BJ (cell line): ENCODE measurements at regions not wholly inside any gene's neighbourhood (a gene's known extent, or its start where the extent isn't known, plus 50 kb on each side); places are given as distances from the start of the nearest gene placed in this dataset.

Experiments
- CTCF ChIA-PET: fragments of 350-600 bp; formaldehyde crosslinking; extraction: SDS; loops from one replicate; lab custom pipeline; 2021; ENCODE audit warnings: antibody characterized with exemption, inconsistent platforms; lab: Yijun Ruan, JAX
- POLR2A ChIA-PET: fragments of 300-600 bp; sonication (Branson Sonifier 250); formaldehyde crosslinking; extraction: SDS; loops from one replicate; lab custom pipeline; 2021; ENCODE audit warnings: antibody characterized with exemption; lab: Charles Lee
- DNase-seq: peaks from one replicate; pipeline ENCODE4 v3.0.0-alpha.2; 2011; ENCODE audit warnings: low read depth
- H3K27me3 ChIP-seq: 2 replicates; pipeline ENCODE4 v1.6.0; 2011; ENCODE audit warnings: low read length; ENCODE audit not compliant: control insufficient read depth, insufficient read depth
- H3K36me3 ChIP-seq: 2 replicates; pipeline ENCODE4 v1.5.1; 2011; ENCODE audit warnings: low read length; ENCODE audit not compliant: control insufficient read depth, insufficient read depth
- H3K4me3 ChIP-seq: 2 replicates; pipeline ENCODE4 v1.5.1; 2011; ENCODE audit warnings: low read depth, mild to moderate bottlenecking, control low read depth, low read length
- TF ChIP-seq, protein P1 (sequence below): IDR thresholded peaks from 2 replicates; pipeline ENCODE4 v1.5.1; 2011; ENCODE audit warnings: low read depth, mild to moderate bottlenecking, control low read depth, inconsistent platforms, low read length, moderate library complexity; ENCODE audit not compliant: insufficient read depth

DNA sequence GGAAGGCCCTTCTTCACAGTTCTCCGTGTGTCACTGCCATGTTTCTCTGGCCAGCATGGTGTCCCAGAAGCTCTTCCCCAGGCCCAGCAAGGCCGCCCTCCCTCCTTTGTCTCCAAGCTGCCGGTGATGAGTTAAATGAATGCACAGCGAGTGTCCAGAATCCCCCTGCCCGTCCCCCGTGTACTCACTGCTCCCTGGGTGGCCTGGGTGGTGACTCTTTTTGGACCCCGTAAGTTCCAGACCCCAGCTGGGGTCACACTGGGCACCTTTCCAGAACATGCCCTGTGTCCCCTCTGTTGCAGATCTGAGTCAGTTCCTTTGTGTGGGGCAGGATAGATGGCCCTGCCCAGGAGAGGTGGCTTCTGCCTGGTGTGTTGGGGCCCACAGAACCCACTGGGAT lies 95.0 kb downstream of the MRPL36 start:
- TF ChIP-seq, protein P1, sequence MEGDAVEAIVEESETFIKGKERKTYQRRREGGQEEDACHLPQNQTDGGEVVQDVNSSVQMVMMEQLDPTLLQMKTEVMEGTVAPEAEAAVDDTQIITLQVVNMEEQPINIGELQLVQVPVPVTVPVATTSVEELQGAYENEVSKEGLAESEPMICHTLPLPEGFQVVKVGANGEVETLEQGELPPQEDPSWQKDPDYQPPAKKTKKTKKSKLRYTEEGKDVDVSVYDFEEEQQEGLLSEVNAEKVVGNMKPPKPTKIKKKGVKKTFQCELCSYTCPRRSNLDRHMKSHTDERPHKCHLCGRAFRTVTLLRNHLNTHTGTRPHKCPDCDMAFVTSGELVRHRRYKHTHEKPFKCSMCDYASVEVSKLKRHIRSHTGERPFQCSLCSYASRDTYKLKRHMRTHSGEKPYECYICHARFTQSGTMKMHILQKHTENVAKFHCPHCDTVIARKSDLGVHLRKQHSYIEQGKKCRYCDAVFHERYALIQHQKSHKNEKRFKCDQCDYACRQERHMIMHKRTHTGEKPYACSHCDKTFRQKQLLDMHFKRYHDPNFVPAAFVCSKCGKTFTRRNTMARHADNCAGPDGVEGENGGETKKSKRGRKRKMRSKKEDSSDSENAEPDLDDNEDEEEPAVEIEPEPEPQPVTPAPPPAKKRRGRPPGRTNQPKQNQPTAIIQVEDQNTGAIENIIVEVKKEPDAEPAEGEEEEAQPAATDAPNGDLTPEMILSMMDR, result no peak
- Histone ChIP-seq H3K4me3 (no peak overlapping the region), H3K36me3 (no peaks in the 10 kb centered on the region), H3K27me3 (peaks cover 2% of the 10 kb centered on the region; the same call in 1 of the 2 replicates)
- ChIA-PET CTCF (no interaction called here), POLR2A (no interaction called here)
- DNase-seq, result no peak

DNA sequence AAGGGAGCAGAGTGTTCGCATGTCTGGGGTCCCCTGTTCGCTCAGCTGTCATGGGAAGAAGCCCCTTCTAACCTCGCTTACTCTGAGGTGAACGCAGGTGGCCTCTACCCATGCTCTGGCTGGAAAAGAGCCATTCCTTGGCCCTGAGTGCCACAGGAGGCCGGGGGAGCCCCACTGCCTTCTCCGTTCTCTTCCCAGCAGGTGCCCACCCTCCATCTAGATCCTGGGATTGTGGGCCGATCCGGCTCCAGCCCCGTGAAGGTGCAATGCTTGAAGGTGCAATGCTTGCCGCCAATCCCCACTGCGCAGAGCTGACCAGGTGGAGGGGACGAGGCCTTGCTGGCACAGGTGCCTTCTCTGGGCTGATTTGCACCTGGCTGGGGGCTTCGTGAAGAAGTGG lies 95.4 kb downstream of the MRPL36 start:
- peaks cover 2% of the 10 kb centered on the region for H3K27me3 ChIP-seq
- no peaks in the 10 kb centered on the region for H3K36me3 ChIP-seq

DNA sequence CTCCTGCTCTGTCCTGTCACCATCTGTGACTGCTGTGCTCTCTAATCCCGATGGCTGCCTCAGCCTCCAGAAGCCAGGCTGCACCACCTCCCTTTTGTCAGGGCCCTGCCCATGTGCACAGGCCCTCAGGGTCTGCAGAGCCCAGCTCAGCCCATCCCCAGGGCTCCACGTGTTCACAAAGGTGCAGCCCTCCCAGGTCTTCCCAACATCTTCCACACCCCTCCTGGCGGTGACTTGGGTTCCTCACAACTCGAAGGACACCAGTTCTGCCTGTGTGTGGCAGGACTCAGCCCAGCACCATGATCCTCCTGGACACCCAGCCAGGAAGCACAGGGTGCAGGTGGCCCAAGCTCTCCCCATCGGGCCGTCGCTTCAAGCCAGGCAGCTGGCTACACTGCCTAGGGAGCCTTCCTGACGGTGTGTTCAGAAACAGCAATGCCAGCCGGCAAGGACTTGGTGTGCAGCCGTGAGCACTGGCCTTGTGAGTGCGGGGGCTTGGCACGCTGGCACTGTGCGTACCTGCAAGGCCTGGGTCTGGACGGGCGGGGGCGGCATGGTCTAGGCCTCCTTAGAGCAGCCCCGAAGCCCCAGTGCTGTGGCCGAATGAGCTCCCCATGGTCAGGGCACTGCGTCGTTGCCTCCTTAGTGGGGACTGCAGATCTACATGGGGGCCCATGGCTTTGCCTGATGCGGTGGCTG lies 96.1 kb downstream of the MRPL36 start:
- Histone ChIP-seq H3K27me3 (peaks cover under 1% of the 10 kb centered on the region), H3K36me3 (no peaks in the 10 kb centered on the region), H3K4me3 (no peak overlapping the region)
- ChIA-PET CTCF (no interaction called here), POLR2A (no interaction called here)
- DNase-seq, result no peak
- TF ChIP-seq, protein P1, result no peak

More for the DNA sequence above, 95.4 kb downstream of the MRPL36 start:
- POLR2A ChIA-PET, result no interaction called here
- TF ChIP-seq, protein P1, result no peak
- no peak for DNase-seq
- no peak overlapping the region for H3K4me3 ChIP-seq
- CTCF ChIA-PET, result no interaction called here

DNA sequence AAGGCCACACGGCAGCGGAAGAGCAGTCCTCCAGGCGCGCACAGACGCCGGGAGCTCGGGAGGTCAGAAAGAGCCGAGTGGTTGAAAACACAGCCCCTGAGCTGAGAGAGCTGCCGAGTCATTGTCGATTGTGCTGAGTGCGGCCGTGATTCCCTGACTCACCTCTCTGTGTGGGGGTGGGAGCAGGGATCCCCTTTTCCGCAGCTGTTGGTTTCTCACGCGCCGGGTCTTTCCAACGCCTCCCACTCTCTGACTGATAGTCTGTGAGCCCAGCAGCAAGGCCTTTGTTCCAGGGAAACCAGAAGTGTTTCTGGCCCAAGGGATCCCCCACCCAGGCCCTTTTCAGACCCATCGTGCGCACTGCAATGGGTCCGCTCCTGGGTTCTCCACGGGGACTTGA lies 97.3 kb downstream of the MRPL36 start:
- Histone ChIP-seq H3K4me3 (no peak overlapping the region), H3K36me3 (no peaks in the 10 kb centered on the region), H3K27me3 (peaks cover 2% of the 10 kb centered on the region)
- TF ChIP-seq, protein P1, result no peak
- ChIA-PET POLR2A (no interaction called here), CTCF (no interaction called here)
- DNase-seq, result no peak

DNA sequence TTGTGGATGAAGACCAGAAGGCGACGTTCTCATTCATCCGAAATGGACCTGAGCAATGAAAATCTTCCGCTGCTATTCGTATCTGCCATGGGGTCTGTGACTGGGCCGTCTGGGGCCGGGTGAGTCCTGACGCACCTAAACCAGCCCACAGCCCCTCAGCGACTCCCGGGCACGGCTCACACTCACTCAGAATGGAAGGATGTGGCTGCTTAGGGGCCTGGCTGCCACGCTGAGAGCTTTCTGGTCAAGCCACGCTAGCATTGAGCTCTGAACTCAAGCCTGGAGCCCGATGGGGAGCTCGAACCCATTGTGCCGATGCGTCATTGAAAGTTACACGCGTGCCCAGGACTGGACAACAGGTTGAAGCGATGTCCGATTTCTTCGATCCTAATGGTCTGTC lies 97.8 kb downstream of the MRPL36 start:
- CTCF ChIA-PET, result no interaction called here
- Histone ChIP-seq H3K36me3 (no peaks in the 10 kb centered on the region), H3K27me3 (peaks cover 2% of the 10 kb centered on the region), H3K4me3 (no peak overlapping the region)
- no peak for DNase-seq
- TF ChIP-seq, protein P1, result no peak
- POLR2A ChIA-PET, result no interaction called here
